HG03378 (cell line): ENCODE measurements at regions not wholly inside any gene's neighbourhood (a gene's known extent, or its start where the extent isn't known, plus 50 kb on each side); places are given as distances from the start of the nearest gene placed in this dataset.

Experiments
- ATAC-seq: cut with Tn5 transposase; IDR thresholded peaks from one replicate; pipeline ENCODE4 v1.9.1; 2021; ENCODE audit warnings: mild to moderate bottlenecking, moderate library complexity; ENCODE audit not compliant: unreplicated experiment

DNA sequence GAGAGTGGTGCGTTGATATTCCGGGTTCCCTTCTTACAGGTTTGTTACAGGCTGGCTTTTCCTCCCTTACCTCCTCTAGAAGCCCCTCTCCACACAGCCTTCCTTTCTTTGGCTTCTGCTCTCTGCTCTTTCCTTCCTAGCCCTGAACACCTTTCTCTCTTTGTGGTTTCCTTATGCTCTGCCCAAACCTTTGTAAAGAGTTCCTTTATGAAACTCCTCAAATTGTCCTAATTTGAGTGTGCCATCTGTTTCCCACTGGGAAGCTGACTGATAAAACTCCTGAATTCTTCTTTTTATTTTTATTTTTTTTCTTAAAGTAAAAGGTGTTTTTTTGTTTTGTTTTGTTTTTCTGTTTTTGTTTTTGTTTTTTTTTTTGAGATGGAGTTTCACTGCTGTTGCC, 60.1 kb upstream of the OTX2 start:
- no peak for ATAC-seq

DNA sequence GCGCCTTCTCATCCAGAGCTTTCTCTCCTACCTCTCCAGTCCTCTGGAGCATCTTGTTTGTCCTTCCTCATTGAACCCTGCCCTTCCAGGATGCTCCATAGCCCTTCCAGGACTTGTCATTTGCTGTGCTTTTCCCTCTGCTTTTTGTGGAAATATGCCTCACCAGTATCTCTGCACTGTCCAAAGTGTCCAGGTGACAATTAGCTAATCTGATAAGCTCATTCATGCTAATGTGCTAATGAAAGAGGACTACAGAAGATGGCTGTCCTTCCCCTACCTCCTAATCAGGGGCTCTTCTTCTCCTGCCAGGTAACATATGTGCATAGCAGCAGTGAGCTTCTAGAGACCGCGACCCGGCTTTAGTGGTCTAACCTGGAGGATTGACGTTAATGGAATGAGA, 58.4 kb upstream of the OTX2 start:
- no peak for ATAC-seq

DNA sequence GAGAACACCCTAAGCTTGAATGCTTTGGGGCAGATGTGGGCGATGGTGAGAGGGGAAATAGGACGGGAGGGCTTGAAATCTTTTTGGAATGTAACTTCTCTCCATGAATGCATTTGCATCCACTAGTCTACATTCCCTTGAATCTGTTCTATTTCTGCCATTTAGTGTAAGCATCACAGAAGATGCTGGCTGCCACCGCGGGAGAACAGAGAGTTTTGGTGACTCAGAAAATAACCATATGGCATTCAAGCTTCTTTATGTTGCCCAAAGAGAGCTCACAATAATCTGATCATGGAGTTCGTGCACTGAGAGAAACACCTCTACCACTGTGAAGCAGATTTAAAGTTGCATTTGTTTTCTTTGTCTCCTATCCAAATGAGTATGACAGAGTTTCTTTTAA, 52.6 kb upstream of the OTX2 start:
- no peak for ATAC-seq

DNA sequence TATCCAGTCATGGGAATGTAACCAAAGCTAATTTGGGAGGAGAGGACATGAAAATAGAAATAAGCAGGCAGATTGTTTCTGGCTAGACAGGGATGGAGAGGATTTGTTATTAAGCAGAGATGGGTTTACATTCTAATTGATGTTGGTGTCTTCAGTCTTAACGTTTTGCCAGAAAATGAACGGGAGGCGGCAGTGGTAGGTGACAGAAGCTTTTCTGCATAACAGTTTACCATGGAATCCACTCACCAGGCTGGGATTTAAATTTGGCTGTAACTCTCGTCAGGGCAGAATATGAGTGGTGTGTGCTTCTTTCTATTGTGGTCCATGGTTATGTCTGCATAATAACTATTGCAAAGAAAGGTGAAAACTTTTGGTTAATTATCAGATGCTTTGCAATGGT, 50.2 kb upstream of the OTX2 start:
- ATAC-seq = no peak
